Cortex of kidney (tissue), 1 donor: ENCODE measurements at regions not wholly inside any gene's neighbourhood (a gene's known extent, or its start where the extent isn't known, plus 50 kb on each side); places are given as distances from the start of the nearest gene placed in this dataset.

Experiments
- DNase-seq: peaks from one replicate; lab custom pipeline; 2025; lab: John Stamatoyannopoulos, UW

- DNase-seq = no peak
Measured at GRCh38 chr6:168722397-168722796, 281.4 kb downstream of the SMOC2 start.

- no peak for DNase-seq
Measured at GRCh38 chr6:168721571-168721970, 280.6 kb downstream of the SMOC2 start.

- DNase-seq = no peak
Measured at GRCh38 chr6:168719901-168720300, 278.9 kb downstream of the SMOC2 start.

GRCh38 chr6:168718821-168719475, 278.0 kb downstream of the SMOC2 start:
- no peak for DNase-seq
